BE2C (cell line): ENCODE measurements at regions not wholly inside any gene's neighbourhood (a gene's known extent, or its start where the extent isn't known, plus 50 kb on each side); places are given as distances from the start of the nearest gene placed in this dataset.

ENCODE experiments used
- DNase-seq: peaks from one replicate; pipeline ENCODE4 v3.0.0-alpha.2; 2020
- H3K27me3 ChIP-seq: fragments of 250-450 bp; sonication (Bioruptor Pico); 2 replicates; pipeline ENCODE4 v1.5.1; 2020; ENCODE audit warnings: mild to moderate bottlenecking
- H3K36me3 ChIP-seq: fragments of 250-450 bp; sonication (Bioruptor Pico); 2 replicates; pipeline ENCODE4 v1.5.1; 2020; ENCODE audit warnings: mild to moderate bottlenecking
- H3K4me1 ChIP-seq: fragments of 250-450 bp; sonication (Bioruptor Pico); 2 replicates; pipeline ENCODE4 v1.5.1; 2020
- H3K4me3 ChIP-seq: 2 replicates; pipeline ENCODE4 v1.5.1; 2011; ENCODE audit warnings: low read depth, low read length
- H3K9me3 ChIP-seq: fragments of 250-450 bp; sonication (Bioruptor Pico); 2 replicates; pipeline ENCODE4 v1.5.1; 2020
- TF ChIP-seq, protein P1 (sequence below): IDR thresholded peaks from 2 replicates; pipeline ENCODE4 v1.5.1; 2012; ENCODE audit warnings: mild to moderate bottlenecking, low read depth, low read length

DNA sequence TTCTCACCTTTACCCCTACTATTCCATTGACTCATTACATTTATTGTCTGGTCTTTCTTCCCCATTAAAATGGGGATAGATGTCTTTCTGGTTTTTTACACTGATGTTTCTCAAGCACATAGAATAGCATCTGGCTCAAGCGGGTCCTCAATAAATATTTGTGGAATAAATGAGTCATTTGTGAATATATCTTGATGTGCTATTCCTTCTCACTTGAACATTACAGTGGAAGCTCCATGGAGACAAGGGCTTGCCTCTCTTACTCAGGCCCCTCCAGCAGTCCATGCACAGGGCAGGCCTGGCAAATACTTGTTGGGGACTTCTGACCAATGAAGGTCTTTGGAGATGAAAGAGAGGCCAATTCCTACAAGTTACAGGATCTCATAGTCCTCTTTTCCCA is 151.7 kb upstream of the TAS2R1 start:
- H3K36me3 ChIP-seq = no peaks in the 10 kb centered on the region
- no peaks in the 10 kb centered on the region for H3K9me3 ChIP-seq
- H3K4me1 ChIP-seq = no peaks in the 10 kb centered on the region
- DNase-seq = no peak
- TF ChIP-seq, protein P1, sequence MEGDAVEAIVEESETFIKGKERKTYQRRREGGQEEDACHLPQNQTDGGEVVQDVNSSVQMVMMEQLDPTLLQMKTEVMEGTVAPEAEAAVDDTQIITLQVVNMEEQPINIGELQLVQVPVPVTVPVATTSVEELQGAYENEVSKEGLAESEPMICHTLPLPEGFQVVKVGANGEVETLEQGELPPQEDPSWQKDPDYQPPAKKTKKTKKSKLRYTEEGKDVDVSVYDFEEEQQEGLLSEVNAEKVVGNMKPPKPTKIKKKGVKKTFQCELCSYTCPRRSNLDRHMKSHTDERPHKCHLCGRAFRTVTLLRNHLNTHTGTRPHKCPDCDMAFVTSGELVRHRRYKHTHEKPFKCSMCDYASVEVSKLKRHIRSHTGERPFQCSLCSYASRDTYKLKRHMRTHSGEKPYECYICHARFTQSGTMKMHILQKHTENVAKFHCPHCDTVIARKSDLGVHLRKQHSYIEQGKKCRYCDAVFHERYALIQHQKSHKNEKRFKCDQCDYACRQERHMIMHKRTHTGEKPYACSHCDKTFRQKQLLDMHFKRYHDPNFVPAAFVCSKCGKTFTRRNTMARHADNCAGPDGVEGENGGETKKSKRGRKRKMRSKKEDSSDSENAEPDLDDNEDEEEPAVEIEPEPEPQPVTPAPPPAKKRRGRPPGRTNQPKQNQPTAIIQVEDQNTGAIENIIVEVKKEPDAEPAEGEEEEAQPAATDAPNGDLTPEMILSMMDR = no peak
- no peak overlapping the region for H3K4me3 ChIP-seq
- no peaks in the 10 kb centered on the region for H3K27me3 ChIP-seq

DNA sequence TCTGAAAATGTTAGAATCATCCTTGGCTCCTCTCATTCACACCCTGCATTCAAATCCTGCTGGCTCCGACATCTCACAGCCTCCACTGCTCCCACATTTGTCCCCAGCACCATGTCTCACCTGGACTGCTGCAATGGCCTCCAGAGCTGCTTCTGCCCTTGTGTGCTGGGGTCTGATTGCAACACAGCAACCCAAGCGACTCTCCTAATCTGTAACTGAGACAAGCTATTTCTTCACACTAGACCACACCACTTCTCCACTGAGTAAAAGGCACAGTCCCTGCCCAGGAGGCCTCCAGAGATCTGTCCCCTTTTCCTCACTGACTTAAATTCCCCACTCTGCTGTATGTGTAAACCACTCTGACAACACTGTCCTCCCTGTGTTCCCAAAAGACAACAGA is 151.1 kb upstream of the TAS2R1 start:
- no peak for DNase-seq

DNA sequence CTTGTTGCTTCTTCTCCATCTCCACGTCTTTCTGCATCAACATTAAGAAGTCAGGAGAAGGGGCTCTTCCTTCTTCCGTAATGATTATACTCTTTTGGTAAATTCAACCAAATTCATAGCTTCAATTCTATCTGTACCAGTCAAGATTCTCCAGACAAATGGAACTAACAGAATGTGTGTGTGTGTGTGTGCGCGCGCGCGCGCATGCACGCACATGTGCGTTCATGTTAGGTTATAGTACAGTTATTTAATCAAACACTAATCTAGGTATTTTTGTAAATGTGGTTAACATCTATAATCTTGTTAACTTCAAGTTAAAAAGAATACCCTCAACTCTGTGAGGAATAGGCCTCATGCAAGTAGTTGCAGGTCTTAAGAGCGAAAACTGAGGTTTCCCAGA is 150.3 kb upstream of the TAS2R1 start:
- TF ChIP-seq, protein P1 = no peak
- H3K9me3 ChIP-seq = no peaks in the 10 kb centered on the region
- H3K36me3 ChIP-seq = no peaks in the 10 kb centered on the region
- H3K4me1 ChIP-seq = no peaks in the 10 kb centered on the region
- DNase-seq = no peak
- no peaks in the 10 kb centered on the region for H3K27me3 ChIP-seq
- no peak overlapping the region for H3K4me3 ChIP-seq

More for the DNA sequence above, 151.1 kb upstream of the TAS2R1 start:
- Histone ChIP-seq H3K27me3 (no peaks in the 10 kb centered on the region), H3K9me3 (no peaks in the 10 kb centered on the region), H3K36me3 (no peaks in the 10 kb centered on the region), H3K4me3 (no peak overlapping the region), H3K4me1 (no peaks in the 10 kb centered on the region)
- TF ChIP-seq, protein P1 = no peak

GRCh38 chr5:9776525-9776924 is 146.4 kb upstream of the TAS2R1 start:
- Histone ChIP-seq H3K9me3 (no peaks in the 10 kb centered on the region), H3K36me3 (no peaks in the 10 kb centered on the region), H3K27me3 (no peaks in the 10 kb centered on the region), H3K4me1 (no peaks in the 10 kb centered on the region), H3K4me3 (no peak overlapping the region)
- TF ChIP-seq, protein P1 = no peak
- DNase-seq = no peak

GRCh38 chr5:9775339-9775738 is 145.2 kb upstream of the TAS2R1 start:
- H3K4me1 ChIP-seq = no peaks in the 10 kb centered on the region
- no peak overlapping the region for H3K4me3 ChIP-seq
- H3K9me3 ChIP-seq = no peaks in the 10 kb centered on the region
- no peaks in the 10 kb centered on the region for H3K27me3 ChIP-seq
- TF ChIP-seq, protein P1 = no peak
- no peaks in the 10 kb centered on the region for H3K36me3 ChIP-seq
- no peak for DNase-seq

- no peaks in the 10 kb centered on the region for H3K4me1 ChIP-seq
- TF ChIP-seq, protein P1 = peak; percentile 42
- no peaks in the 10 kb centered on the region for H3K9me3 ChIP-seq
- H3K27me3 ChIP-seq = no peaks in the 10 kb centered on the region
- DNase-seq = peak; percentile 27
- no peaks in the 10 kb centered on the region for H3K36me3 ChIP-seq
- no peak overlapping the region for H3K4me3 ChIP-seq
Observed at GRCh38 chr5:9774472-9775079, 144.4 kb upstream of the TAS2R1 start.
